Loucy (cell line): ENCODE measurements at regions not wholly inside any gene's neighbourhood (a gene's known extent, or its start where the extent isn't known, plus 50 kb on each side); places are given as distances from the start of the nearest gene placed in this dataset.

Experiments
- H2AFZ ChIP-seq: fragments of 200-600 bp; sonication (generic); 2 replicates; pipeline ENCODE4 v1.6.0; 2016; ENCODE audit warnings: antibody characterized with exemption, mild to moderate bottlenecking, low read length, moderate library complexity
- H3F3A ChIP-seq: fragments of 200-600 bp; 2 replicates; pipeline ENCODE4 v1.6.0; 2016; ENCODE audit warnings: antibody characterized with exemption, low read depth, mild to moderate bottlenecking
- H3K27me3 ChIP-seq: fragments of 200-600 bp; sonication (generic); 2 replicates; pipeline ENCODE4 v1.6.1; 2014; ENCODE audit warnings: low read length, mild to moderate bottlenecking; ENCODE audit not compliant: insufficient read depth, poor library complexity, severe bottlenecking
- H3K36me3 ChIP-seq: fragments of 200-600 bp; sonication (generic); 2 replicates; pipeline ENCODE4 v1.6.1; 2016; ENCODE audit warnings: low read length; ENCODE audit not compliant: insufficient read depth
- H3K4me1 ChIP-seq: fragments of 200-600 bp; sonication (generic); 2 replicates; pipeline ENCODE4 v1.5.1; 2014; ENCODE audit warnings: low read length, mild to moderate bottlenecking; ENCODE audit not compliant: insufficient read depth, poor library complexity, severe bottlenecking
- H3K4me2 ChIP-seq: fragments of 200-600 bp; sonication (generic); 2 replicates; pipeline ENCODE4 v1.6.0; 2014; ENCODE audit warnings: antibody characterized with exemption, low read length, low read depth, mild to moderate bottlenecking; ENCODE audit not compliant: poor library complexity, severe bottlenecking
- H3K4me3 ChIP-seq: fragments of 200-600 bp; sonication (generic); 2 replicates; pipeline ENCODE4 v1.5.1; 2014; ENCODE audit warnings: low read length, mild to moderate bottlenecking, mixed read lengths; ENCODE audit not compliant: poor library complexity, severe bottlenecking
- H3K79me2 ChIP-seq: fragments of 200-600 bp; sonication (generic); 2 replicates; pipeline ENCODE4 v1.6.1; 2014; ENCODE audit warnings: low read length; ENCODE audit not compliant: insufficient read depth
- H3K9ac ChIP-seq: fragments of 200-600 bp; sonication (generic); 2 replicates; pipeline ENCODE4 v1.6.0; 2014; ENCODE audit warnings: mild to moderate bottlenecking, low read depth, low read length, moderate library complexity; ENCODE audit not compliant: poor library complexity, severe bottlenecking
- H3K9me2 ChIP-seq: fragments of 200-600 bp; sonication (generic); replicated peaks from 2 replicates; pipeline ENCODE4 v1.6.1; 2016; ENCODE audit warnings: low read depth, low read length, mixed read lengths
- H3K9me3 ChIP-seq: fragments of 200-600 bp; sonication (generic); 2 replicates; pipeline ENCODE4 v1.6.1; 2014; ENCODE audit warnings: mild to moderate bottlenecking, antibody characterized with exemption, low read length, low read depth; ENCODE audit not compliant: insufficient read depth
- H4K20me1 ChIP-seq: fragments of 200-600 bp; sonication (generic); 2 replicates; pipeline ENCODE4 v1.6.0; 2014; ENCODE audit warnings: antibody characterized with exemption, low read length, mild to moderate bottlenecking; ENCODE audit not compliant: insufficient read depth, poor library complexity, severe bottlenecking
- CTCF ChIP-seq: fragments of 200-600 bp; sonication (generic); conservative IDR thresholded peaks from 2 replicates; pipeline ENCODE4 v1.5.1; 2014; ENCODE audit warnings: mild to moderate bottlenecking, antibody characterized with exemption, low read length
- EZH2phosphoT487 ChIP-seq: fragments of 200-600 bp; IDR thresholded peaks from 2 replicates; pipeline ENCODE4 v1.6.1; 2018; ENCODE audit warnings: antibody characterized with exemption, mild to moderate bottlenecking, moderate library complexity, borderline replicate concordance

- no peak for TF ChIP-seq EZH2phosphoT487
- TF ChIP-seq CTCF: no peak
- H3K4me2 ChIP-seq: no peak overlapping the region
- no peaks in the 10 kb centered on the region for H3K79me2 ChIP-seq
- no peaks in the 10 kb centered on the region for H3K9me3 ChIP-seq
- H3K27me3 ChIP-seq: no peaks in the 10 kb centered on the region
- no peak overlapping the region for H3K9ac ChIP-seq
- no peaks in the 10 kb centered on the region for H3K4me1 ChIP-seq
- H2AFZ ChIP-seq: no peak overlapping the region
- no peaks in the 10 kb centered on the region for H3F3A ChIP-seq
- H3K9me2 ChIP-seq: no peaks in the 10 kb centered on the region
- H3K4me3 ChIP-seq: no peak overlapping the region
- no peaks in the 10 kb centered on the region for H4K20me1 ChIP-seq
- no peaks in the 10 kb centered on the region for H3K36me3 ChIP-seq
These were observed 342.2 kb upstream of the GALNT5 start for GRCh38 chr2:156915332-156915731.

DNA sequence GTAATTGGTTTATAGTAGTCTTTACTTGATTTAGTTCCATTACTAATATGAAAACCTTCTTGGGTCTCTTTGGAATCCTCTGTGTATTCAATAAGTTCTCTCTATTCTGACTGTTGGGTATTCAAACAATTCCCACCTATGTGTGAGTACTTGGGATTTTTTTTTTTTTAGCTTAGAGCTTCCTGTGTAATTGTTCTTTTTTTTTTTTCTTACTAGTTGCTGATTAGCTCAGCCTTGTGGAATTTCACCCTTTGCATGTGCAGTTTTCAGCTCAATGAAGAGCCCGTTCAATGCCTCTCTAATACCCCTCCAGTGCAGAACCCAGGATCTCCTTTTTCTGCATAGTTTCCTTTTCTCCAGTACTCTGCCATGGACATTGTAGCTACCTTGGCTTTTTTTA is 339.1 kb upstream of the GALNT5 start:
- Histone ChIP-seq H3K79me2 (no peaks in the 10 kb centered on the region), H2AFZ (no peak overlapping the region), H3F3A (no peaks in the 10 kb centered on the region), H3K9me2 (no peaks in the 10 kb centered on the region), H4K20me1 (no peaks in the 10 kb centered on the region), H3K9ac (no peak overlapping the region), H3K9me3 (peaks cover 2% of the 10 kb centered on the region; the same call in 1 of the 2 replicates), H3K36me3 (no peaks in the 10 kb centered on the region), H3K4me1 (no peaks in the 10 kb centered on the region), H3K4me2 (no peak overlapping the region), H3K27me3 (no peaks in the 10 kb centered on the region), H3K4me3 (no peak overlapping the region)
- TF ChIP-seq CTCF (no peak), EZH2phosphoT487 (no peak)

- Histone ChIP-seq H3K9me2 (no peaks in the 10 kb centered on the region), H3K4me1 (no peaks in the 10 kb centered on the region), H2AFZ (no peak overlapping the region), H3K27me3 (no peaks in the 10 kb centered on the region), H3K9ac (no peak overlapping the region), H3K4me3 (no peak overlapping the region), H3K4me2 (no peak overlapping the region), H4K20me1 (no peaks in the 10 kb centered on the region), H3K36me3 (no peaks in the 10 kb centered on the region), H3K9me3 (no peaks in the 10 kb centered on the region), H3F3A (no peaks in the 10 kb centered on the region), H3K79me2 (no peaks in the 10 kb centered on the region)
- TF ChIP-seq EZH2phosphoT487 (no peak), CTCF (no peak)
These were observed 327.1 kb upstream of the GALNT5 start for GRCh38 chr2:156930423-156930822.
